IgD-negative memory B cell (primary cell): ENCODE measurements at regions not wholly inside any gene's neighbourhood (a gene's known extent, or its start where the extent isn't known, plus 50 kb on each side); places are given as distances from the start of the nearest gene placed in this dataset.

Experiments used
- H3K27ac Mint-ChIP-seq, 3 donors: one replicate each; pipeline ENCODE4 v1.8.0; 2020 to 2022; ENCODE audit warnings: mild to moderate bottlenecking in 3 of 3, mixed read lengths in 3 of 3, moderate library complexity in 1 of 3
- H3K27me3 Mint-ChIP-seq: one replicate; pipeline ENCODE4 v1.8.0; 2021; ENCODE audit warnings: mixed read lengths
- H3K36me3 Mint-ChIP-seq: one replicate; pipeline ENCODE4 v1.8.0; 2020; ENCODE audit warnings: mild to moderate bottlenecking, mixed read lengths
- H3K4me1 Mint-ChIP-seq, 3 donors: one replicate each; pipeline ENCODE4 v1.8.0; 2020 to 2022; ENCODE audit warnings: mixed read lengths in 3 of 3, mild to moderate bottlenecking in 1 of 3
- H3K4me3 Mint-ChIP-seq, 4 donors: one replicate each; pipeline ENCODE4 v1.8.0; 2020 to 2022; ENCODE audit warnings: mild to moderate bottlenecking in 4 of 4, mixed read lengths in 4 of 4, moderate library complexity in 3 of 4
- H3K9me3 Mint-ChIP-seq, 3 donors: one replicate each; pipeline ENCODE4 v1.8.0; 2020 to 2021; ENCODE audit warnings: mixed read lengths in 3 of 3, mild to moderate bottlenecking in 1 of 3

DNA sequence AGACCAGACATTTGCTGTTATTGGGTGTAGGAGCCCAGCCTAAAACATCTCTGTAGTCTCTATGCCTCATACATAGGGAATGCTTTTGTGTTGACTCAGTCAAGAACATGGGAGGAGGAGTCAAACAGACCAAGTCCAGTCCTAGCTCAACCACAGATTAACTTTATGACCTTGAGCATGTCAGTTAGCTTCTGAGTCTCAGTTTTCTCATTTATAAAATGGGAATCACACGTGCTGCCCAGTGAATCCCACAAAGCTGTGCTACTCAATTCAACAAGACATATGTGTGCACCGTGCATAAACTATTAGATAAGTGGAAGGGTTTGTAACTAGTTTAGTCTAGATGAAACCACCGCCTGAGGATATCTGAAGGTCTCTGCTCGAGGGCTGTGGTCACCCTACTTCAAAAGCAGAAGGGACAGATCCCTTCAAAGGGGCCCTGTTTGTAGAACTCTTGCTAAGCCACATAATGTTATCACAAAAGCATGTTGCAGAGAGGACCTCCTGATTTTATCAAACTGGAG is 109.5 kb upstream of the NFIA start:
- Mint-ChIP-seq H3K4me3 (no peak overlapping the region), H3K36me3 (no peaks in the 10 kb centered on the region), H3K27ac (no peak overlapping the region), H3K9me3 (no peaks in the 10 kb centered on the region), H3K27me3 (peaks cover 1% of the 10 kb centered on the region), H3K4me1 (no peaks in the 10 kb centered on the region)

DNA sequence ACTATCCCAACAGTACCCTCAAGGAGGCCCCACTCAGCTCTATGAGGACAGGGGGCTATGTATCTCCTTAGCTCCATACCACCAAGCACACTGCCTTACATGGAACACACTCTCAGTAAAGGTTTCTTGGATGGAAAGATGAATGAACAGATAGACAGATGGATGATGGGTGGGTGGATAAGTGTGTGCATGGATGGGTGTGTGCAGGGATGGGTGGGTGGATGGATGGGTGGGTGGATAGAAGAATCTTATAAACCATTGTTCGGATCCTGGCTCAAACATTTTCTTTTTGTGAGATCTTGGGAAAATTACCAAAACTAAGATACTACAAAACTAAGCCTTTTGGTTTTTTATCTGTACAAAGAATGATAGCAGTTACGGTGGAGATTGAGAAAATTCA is 111.0 kb upstream of the NFIA start:
- peaks cover 2% of the 10 kb centered on the region for H3K36me3 Mint-ChIP-seq
- H3K9me3 Mint-ChIP-seq, result peaks cover 2 to 6% (median 6%) of the 10 kb centered on the region in 3 donors
- no peak overlapping the region for H3K4me3 Mint-ChIP-seq
- H3K27ac Mint-ChIP-seq, result no peak overlapping the region
- peaks cover 1% of the 10 kb centered on the region for H3K27me3 Mint-ChIP-seq
- no peaks in the 10 kb centered on the region for H3K4me1 Mint-ChIP-seq

DNA sequence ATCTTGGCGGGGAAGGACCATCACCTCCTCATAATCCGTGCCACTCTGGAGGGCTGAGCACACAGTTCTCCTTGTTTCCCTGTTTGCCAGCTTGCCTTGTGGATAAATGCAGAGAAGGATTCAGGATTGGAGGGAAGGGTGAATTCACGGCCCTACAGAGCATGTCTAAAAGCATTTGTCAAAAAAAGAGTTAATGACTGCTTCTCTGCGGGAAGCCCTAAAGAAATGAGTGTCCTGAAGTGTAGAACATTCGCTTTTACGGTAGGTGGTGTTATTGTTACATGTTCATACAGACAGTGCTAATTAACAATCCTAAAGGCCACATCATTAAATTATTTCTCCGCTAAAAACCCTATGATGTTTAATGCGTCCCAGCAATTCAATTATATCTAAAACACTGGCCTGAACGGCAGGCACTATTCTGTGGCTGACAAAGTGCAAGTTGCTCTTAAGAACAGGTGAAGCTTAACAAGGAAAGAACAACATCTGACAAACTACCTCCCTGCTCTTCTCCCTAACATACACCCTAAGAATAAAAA is 112.3 kb upstream of the NFIA start:
- no peaks in the 10 kb centered on the region for H3K27me3 Mint-ChIP-seq
- H3K4me1 Mint-ChIP-seq, result no peaks in the 10 kb centered on the region
- no peak overlapping the region for H3K27ac Mint-ChIP-seq
- peaks cover 2% of the 10 kb centered on the region for H3K36me3 Mint-ChIP-seq
- no peak overlapping the region for H3K4me3 Mint-ChIP-seq
- H3K9me3 Mint-ChIP-seq, result peaks cover 4 to 9% (median 9%) of the 10 kb centered on the region in 3 donors

DNA sequence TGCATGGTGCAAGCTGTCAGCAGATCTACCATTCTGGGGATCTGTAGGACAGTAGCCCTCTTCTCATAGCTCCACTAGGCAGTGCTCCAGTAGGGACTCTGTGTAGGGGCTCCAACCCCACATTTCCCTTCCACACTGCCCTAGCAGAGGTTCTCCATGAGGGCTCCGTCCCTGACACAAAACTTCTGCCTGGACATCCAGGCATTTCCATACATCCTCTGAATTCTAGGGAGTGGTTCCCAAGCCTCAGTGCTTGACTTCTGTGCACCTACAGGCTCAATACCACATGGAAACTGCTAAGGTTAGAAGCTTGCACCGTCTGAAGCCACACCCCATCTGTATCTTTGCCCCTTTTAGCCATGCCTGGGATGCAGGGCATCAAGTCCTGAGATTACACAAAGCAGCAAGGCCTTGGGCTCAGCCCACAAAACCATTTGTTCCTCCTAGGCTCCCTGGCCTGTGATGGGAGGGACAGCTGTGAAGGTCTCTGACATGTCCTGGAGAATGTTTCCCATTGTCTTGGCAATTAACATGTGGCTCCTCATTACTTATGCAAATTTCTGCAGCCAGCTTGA is 117.0 kb upstream of the NFIA start:
- peaks cover 2% of the 10 kb centered on the region for H3K36me3 Mint-ChIP-seq
- H3K4me1 Mint-ChIP-seq, result no peaks in the 10 kb centered on the region
- H3K9me3 Mint-ChIP-seq, result peaks cover 6 to 19% (median 16%) of the 10 kb centered on the region in 3 donors
- no peak overlapping the region for H3K27ac Mint-ChIP-seq
- H3K27me3 Mint-ChIP-seq, result peaks cover 3% of the 10 kb centered on the region
- no peak overlapping the region for H3K4me3 Mint-ChIP-seq

DNA sequence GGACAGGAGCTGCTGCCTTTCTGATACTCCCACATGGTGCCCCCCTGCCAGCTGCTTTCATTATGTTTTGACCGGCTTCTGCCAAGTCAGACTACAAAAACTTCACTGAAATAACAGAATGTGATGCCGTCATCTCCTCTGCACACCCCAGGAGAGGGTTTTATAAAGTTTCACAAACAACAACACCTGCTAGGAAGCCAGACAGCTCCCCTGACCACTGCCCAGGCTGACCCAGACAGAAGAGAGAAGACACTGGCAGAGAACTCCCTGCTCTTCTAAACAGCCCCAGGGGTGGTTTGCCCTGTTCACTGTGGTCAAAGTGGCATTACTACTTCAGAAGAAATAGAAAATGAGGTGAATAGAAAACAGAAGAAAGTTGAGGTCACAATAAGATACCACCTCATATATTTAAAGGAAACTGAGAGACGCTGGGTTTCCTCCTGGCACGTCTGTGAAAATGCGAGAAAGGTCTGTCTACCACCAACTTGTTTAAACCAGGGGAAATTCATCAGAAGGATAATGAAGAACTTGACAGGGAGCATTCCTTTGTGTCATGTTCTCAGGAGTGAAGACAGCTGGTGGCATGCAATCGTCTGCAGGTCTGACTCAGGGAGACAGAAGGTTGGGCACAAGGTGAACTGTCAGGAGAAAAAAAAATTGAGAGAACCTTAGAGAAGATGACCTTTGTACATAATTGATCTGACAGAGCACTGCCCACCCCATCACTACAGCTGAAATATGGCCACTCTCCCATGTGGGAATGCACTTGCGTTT is 119.0 kb upstream of the NFIA start:
- no peak overlapping the region for H3K4me3 Mint-ChIP-seq
- H3K27me3 Mint-ChIP-seq, result peaks cover 3% of the 10 kb centered on the region
- H3K9me3 Mint-ChIP-seq, result peaks cover 6 to 19% (median 16%) of the 10 kb centered on the region in 3 donors
- H3K4me1 Mint-ChIP-seq, result no peaks in the 10 kb centered on the region
- H3K27ac Mint-ChIP-seq, result no peak overlapping the region
- H3K36me3 Mint-ChIP-seq, result peaks cover 2% of the 10 kb centered on the region

DNA sequence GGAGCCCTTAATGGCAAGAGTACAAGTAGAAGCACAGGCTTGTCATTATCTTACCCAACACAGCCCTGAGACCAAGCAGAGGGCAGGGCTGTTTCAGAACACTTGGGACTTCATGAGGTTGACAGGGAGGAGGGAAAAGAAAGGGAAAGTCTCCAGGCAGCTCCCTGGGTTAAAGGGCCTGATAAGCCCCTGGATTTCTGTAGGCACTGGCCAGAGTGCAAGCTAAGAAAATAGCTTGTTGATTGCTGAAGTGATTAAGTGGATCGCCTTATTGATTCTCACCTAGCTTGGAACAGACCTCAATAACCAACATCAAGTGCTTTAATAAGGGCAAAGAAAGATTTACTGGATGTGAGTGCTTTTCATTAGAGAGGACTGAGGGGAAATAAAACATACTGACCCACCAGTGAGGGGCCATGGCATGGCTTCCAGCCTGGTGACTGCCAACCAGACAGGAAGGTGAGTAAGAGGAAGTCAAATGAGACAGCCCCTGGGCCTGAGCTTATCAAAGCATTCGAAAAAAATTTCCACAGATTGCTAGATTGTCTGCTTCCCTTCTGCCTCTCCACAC is 121.4 kb upstream of the NFIA start:
- H3K4me1 Mint-ChIP-seq, result no peaks in the 10 kb centered on the region
- H3K27ac Mint-ChIP-seq, result no peak overlapping the region
- H3K27me3 Mint-ChIP-seq, result peaks cover 5% of the 10 kb centered on the region
- H3K36me3 Mint-ChIP-seq, result no peaks in the 10 kb centered on the region
- no peak overlapping the region for H3K4me3 Mint-ChIP-seq
- peaks cover 4 to 14% (median 10%) of the 10 kb centered on the region in 3 donors for H3K9me3 Mint-ChIP-seq

DNA sequence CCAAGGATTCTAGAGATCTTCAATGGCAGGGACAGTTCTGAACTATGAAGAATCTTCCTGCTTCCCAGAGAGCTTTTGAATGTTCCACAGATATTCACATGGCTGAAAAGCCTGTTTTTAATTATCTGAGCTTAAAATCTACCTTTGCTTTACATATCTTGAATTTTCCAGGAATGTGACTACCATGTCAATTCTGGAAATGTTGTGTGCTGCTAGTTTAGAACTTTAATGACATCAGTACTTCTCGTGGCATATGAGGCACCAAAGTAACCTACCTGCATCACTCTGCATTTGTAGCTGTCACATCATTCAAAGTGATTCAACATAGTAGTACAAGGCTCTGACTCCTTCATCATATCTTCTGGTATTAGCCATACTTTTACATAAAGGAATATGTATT is 122.7 kb upstream of the NFIA start:
- no peaks in the 10 kb centered on the region for H3K36me3 Mint-ChIP-seq
- no peak overlapping the region for H3K27ac Mint-ChIP-seq
- H3K4me3 Mint-ChIP-seq, result no peak overlapping the region
- peaks cover 5% of the 10 kb centered on the region for H3K27me3 Mint-ChIP-seq
- H3K4me1 Mint-ChIP-seq, result no peaks in the 10 kb centered on the region
- H3K9me3 Mint-ChIP-seq, result peaks cover 1 to 12% (median 11%) of the 10 kb centered on the region in 3 donors

DNA sequence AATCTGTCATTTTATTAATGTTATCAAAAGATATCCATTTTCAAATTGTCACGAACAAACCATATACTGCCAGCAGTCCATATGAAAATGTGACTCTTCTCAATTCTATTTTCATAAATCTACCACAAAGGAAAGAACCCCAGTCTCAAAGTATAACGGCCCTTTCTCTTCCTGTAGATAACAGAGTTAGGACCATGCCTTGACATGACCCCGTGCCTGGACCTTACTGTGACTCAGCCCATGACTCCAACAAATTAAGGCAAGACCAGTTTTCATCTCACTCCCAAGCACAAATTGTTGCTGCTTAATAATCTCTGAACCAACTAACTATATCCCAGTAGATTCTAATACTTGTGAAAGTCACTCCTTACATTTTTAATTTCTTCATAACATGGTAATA is 124.4 kb upstream of the NFIA start:
- peaks cover 8% of the 10 kb centered on the region for H3K27me3 Mint-ChIP-seq
- no peak overlapping the region for H3K4me3 Mint-ChIP-seq
- no peaks in the 10 kb centered on the region for H3K36me3 Mint-ChIP-seq
- no peaks in the 10 kb centered on the region for H3K4me1 Mint-ChIP-seq
- peaks cover 0 to 9% (median 7%) of the 10 kb centered on the region in 3 donors for H3K9me3 Mint-ChIP-seq
- H3K27ac Mint-ChIP-seq, result no peak overlapping the region

DNA sequence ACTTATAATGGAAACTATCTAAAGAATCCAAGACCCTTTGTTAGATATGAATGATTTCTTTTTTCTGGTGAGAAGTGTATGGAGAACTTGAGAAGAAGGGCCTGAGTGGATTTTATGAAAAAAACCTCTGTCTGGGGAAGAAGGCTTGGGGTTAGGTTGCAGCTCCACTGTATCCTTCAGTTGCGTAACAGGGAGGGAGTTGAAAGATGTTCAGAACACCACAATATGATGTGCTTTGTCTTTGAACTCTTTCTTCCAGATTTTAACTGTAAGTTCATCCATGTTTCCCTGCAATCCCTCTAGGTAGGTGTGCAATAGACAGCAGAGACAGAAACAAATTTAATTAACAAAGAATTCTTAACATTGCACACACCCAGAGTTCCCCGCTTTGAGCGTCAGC is 125.8 kb upstream of the NFIA start:
- peaks cover 0 to 9% (median 4%) of the 10 kb centered on the region in 3 donors for H3K9me3 Mint-ChIP-seq
- no peak overlapping the region for H3K27ac Mint-ChIP-seq
- H3K36me3 Mint-ChIP-seq, result no peaks in the 10 kb centered on the region
- H3K4me3 Mint-ChIP-seq, result no peak overlapping the region
- no peaks in the 10 kb centered on the region for H3K4me1 Mint-ChIP-seq
- peaks cover 5% of the 10 kb centered on the region for H3K27me3 Mint-ChIP-seq

DNA sequence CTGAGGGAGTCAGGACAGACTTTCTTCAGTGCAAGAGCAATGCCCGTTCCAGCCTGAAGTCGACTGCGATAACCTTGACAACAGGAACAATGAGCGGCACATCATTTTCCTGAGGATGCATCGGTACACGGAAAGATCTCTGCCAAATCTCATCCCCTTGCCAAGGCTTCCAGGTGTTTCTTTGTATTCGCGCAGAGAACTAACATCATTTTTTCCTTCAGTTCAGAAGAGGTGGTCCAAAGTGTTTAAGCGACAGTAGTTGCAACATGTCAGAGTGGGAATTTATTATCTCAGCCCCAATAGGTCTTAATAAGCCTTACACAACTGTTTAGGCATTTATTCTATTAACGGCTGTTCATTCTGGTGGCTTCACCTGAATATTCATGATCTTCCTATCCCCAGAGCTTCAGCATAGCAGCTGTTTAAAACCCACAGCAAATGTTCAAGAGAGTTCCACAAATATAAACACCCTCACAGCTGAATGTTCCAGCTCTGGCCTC is 129.7 kb upstream of the NFIA start:
- H3K9me3 Mint-ChIP-seq, result peaks cover 0 to 9% (median 4%) of the 10 kb centered on the region in 3 donors
- H3K4me1 Mint-ChIP-seq, result no peaks in the 10 kb centered on the region
- H3K36me3 Mint-ChIP-seq, result no peaks in the 10 kb centered on the region
- H3K4me3 Mint-ChIP-seq, result no peak overlapping the region
- peaks cover 8% of the 10 kb centered on the region for H3K27me3 Mint-ChIP-seq
- no peak overlapping the region for H3K27ac Mint-ChIP-seq

DNA sequence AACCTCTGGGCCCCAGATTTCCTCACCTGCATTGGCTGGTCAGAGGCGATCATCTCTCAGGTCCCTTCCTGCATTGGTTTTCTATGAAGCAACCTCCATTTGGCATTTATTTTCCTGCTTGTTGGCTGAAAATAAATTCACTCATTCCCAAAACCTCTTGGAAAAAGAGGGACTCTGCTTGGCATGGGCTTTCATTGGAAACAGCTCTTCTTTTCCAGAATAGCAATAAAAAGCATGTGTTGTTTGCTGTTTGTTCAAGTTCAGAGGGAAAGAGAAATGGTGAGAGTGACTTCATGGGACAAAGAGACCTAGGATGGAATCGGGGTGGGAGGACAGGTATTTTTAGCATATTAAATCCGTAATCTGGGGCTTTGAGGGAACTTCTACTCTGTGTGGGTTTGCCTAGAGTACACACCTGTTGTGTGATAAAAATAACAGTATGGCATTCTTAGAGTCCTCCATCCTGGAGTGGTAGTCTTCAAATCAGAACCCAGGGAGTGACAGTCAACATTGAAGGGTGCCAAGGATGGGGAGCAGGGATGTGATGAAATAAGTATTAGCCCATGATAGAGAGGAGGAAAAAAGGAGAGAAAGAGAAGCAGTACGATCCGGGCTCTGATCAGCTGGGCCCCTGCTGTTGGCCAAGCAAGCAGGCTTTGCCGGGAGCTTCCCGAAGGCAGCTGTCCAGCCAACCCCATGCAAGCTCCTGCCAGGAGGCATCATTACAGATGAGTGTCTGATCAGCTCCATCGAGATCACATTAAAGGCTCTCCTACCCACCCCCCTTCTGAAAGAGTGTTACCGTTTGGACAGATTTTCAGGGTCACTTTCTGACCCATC is 131.9 kb upstream of the NFIA start:
- Mint-ChIP-seq H3K27me3 (peaks cover 10% of the 10 kb centered on the region), H3K9me3 (peaks cover 0 to 9% (median 4%) of the 10 kb centered on the region in 3 donors), H3K4me1 (no peaks in the 10 kb centered on the region), H3K27ac (no peak overlapping the region), H3K36me3 (no peaks in the 10 kb centered on the region), H3K4me3 (no peak overlapping the region)

DNA sequence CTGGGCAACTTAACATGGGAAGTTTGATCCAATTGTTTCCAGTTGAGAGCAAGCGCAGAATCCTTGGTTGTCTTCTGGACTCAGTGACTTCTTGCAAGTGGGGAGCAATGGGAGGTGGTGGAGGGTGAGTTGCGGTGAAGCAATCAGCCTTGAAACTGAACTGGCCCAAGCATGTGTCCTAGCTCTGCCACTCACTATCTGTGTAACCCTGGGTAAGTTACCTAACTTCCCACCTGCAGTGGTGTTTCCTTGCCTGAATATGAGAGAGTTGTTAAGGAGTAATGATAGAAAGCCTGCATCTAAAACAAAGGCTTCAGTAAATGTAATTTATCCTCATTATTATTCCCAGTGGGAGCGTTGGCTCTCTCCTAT is 132.5 kb upstream of the NFIA start:
- no peak overlapping the region for H3K4me3 Mint-ChIP-seq
- no peak overlapping the region for H3K27ac Mint-ChIP-seq
- no peaks in the 10 kb centered on the region for H3K36me3 Mint-ChIP-seq
- H3K27me3 Mint-ChIP-seq, result peaks cover 10% of the 10 kb centered on the region
- peaks cover 0 to 4% (median 4%) of the 10 kb centered on the region in 3 donors for H3K9me3 Mint-ChIP-seq
- no peaks in the 10 kb centered on the region for H3K4me1 Mint-ChIP-seq

DNA sequence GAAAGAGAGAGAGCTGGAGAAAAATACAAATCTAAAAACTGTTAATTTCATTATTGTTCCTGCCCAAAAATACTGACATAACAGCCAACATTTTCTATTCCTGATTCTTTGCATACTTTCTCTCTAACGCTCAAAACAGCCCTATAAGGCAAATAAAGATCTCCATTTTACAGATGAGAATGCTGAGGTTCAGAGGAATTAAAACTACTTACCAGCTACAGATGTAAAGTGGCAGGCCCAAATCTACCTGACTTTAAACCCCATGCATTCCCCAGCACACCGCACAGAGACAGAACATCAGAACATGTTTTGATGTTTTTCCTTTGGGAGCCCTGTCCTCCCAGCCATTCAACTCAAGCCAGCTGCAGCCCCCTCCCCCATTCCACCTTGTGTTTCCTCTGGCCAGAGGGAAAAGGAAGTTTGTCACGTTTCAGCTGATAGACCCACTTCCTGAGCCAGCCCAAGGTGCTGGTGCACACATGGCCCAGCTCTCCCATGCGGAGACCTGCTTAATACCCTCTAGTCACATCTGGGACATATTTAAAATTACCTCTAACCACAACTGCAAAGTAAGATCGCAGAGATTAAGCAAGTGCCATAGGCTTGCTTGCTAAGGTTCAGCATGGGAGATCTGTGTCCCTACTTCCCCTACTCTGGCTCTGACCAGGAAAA is 133.1 kb upstream of the NFIA start:
- no peaks in the 10 kb centered on the region for H3K36me3 Mint-ChIP-seq
- peaks cover 9% of the 10 kb centered on the region for H3K27me3 Mint-ChIP-seq
- no peaks in the 10 kb centered on the region for H3K9me3 Mint-ChIP-seq
- no peaks in the 10 kb centered on the region for H3K4me1 Mint-ChIP-seq
- H3K27ac Mint-ChIP-seq, result no peak overlapping the region
- no peak overlapping the region for H3K4me3 Mint-ChIP-seq

DNA sequence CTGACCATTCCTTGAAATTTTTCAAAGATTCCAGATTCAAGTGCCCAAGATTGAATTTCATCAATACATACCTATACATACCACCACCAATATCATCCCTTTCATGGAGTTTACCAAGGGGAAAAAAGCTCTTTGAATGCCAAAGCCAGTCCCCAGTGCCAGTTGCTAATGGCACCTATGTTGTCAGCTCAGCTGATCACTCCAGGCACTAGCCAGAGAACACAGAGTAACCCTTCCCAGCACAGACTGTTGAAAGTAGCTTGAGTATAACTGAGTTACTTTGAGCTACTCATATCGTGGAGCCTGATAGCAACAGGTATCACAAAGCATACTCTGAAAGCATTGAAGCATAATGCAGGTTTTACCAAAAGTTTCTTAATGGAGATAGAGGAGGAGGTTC is 133.9 kb upstream of the NFIA start:
- Mint-ChIP-seq H3K9me3 (no peaks in the 10 kb centered on the region), H3K27ac (no peak overlapping the region), H3K27me3 (peaks cover 7% of the 10 kb centered on the region), H3K4me3 (no peak overlapping the region), H3K4me1 (no peaks in the 10 kb centered on the region), H3K36me3 (no peaks in the 10 kb centered on the region)
